Rectal smooth muscle tissue (tissue), 1 donor: ENCODE measurements at regions not wholly inside any gene's neighbourhood (a gene's known extent, or its start where the extent isn't known, plus 50 kb on each side); places are given as distances from the start of the nearest gene placed in this dataset.

ENCODE experiments used
- H3K27ac ChIP-seq: one replicate; pipeline ENCODE4 v1.7.0; 2013; ENCODE audit warnings: low read depth, low read length, inconsistent platforms
- H3K27me3 ChIP-seq: one replicate; pipeline ENCODE4 v1.7.0; 2013; ENCODE audit warnings: low read length; ENCODE audit not compliant: control insufficient read depth, insufficient read depth
- H3K36me3 ChIP-seq: one replicate; pipeline ENCODE4 v1.7.0; 2013; ENCODE audit warnings: low read length; ENCODE audit not compliant: control insufficient read depth, insufficient read depth
- H3K4me1 ChIP-seq: one replicate; pipeline ENCODE4 v1.7.0; 2013; ENCODE audit warnings: low read length; ENCODE audit not compliant: control insufficient read depth, insufficient read depth
- H3K4me3 ChIP-seq: one replicate; pipeline ENCODE4 v1.7.0; 2013; ENCODE audit warnings: low read length
- H3K9ac ChIP-seq: one replicate; pipeline ENCODE4 v1.7.0; 2013; ENCODE audit warnings: low read length

- no peak overlapping the region for H3K9ac ChIP-seq
- no peak overlapping the region for H3K4me3 ChIP-seq
- H3K36me3 ChIP-seq, result no peaks in the 10 kb centered on the region
- H3K27ac ChIP-seq, result no peak overlapping the region
- no peaks in the 10 kb centered on the region for H3K4me1 ChIP-seq
- no peaks in the 10 kb centered on the region for H3K27me3 ChIP-seq
These were observed 87.6 kb downstream of the P2RY1 start for GRCh38 chr3:152922554-152922953.

- Histone ChIP-seq H3K36me3 (no peaks in the 10 kb centered on the region), H3K4me1 (no peaks in the 10 kb centered on the region), H3K27ac (no peak overlapping the region), H3K9ac (no peak overlapping the region), H3K27me3 (no peaks in the 10 kb centered on the region), H3K4me3 (no peak overlapping the region)
These were observed 92.2 kb downstream of the P2RY1 start for GRCh38 chr3:152927131-152927530.

DNA sequence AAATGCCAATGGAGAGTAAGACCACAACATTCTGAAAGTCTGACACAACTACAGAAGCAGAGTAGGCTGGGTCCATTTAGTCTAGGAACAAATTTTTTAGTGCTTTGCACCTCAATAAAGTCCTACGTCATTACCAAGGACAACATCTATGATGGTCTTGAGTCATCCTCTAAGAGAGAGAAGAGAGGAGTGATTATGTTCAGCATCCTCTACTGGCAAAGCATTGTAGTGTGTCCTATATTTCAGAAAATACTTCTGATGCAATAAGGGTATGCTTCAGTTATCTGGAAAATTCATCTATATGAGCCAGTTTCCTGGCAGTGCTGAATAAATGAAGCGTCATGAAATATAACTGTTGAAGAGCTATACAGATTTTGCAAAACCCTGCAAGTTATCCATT lies 95.6 kb downstream of the P2RY1 start:
- H3K4me1 ChIP-seq, result no peaks in the 10 kb centered on the region
- H3K4me3 ChIP-seq, result no peak overlapping the region
- H3K36me3 ChIP-seq, result no peaks in the 10 kb centered on the region
- no peak overlapping the region for H3K9ac ChIP-seq
- H3K27me3 ChIP-seq, result no peaks in the 10 kb centered on the region
- H3K27ac ChIP-seq, result no peak overlapping the region

DNA sequence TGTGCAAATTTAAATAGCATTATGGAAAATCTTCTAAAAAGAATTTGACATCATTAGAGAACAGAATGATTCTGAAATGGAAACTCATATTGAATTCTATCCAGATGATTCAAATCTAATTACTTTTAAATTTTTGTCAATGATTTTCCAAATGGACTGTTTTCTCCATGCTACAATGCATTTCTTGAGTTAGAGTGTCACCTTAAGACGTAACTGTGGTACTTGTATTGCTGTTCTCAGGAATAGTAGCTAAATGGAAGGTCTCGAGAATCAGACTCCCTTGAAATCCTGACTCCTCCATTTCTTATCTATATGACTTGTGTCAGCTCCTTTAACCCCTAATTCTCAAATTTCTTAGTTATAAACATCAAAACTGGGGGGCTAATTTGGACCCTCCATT lies 102.3 kb downstream of the P2RY1 start:
- no peak overlapping the region for H3K9ac ChIP-seq
- H3K36me3 ChIP-seq, result no peaks in the 10 kb centered on the region
- H3K27me3 ChIP-seq, result no peaks in the 10 kb centered on the region
- no peak overlapping the region for H3K4me3 ChIP-seq
- no peaks in the 10 kb centered on the region for H3K4me1 ChIP-seq
- H3K27ac ChIP-seq, result no peak overlapping the region

GRCh38 chr3:152938974-152939636 lies 104.2 kb downstream of the P2RY1 start:
- Histone ChIP-seq H3K36me3 (no peaks in the 10 kb centered on the region), H3K27ac (no peak overlapping the region), H3K9ac (no peak overlapping the region), H3K4me1 (no peaks in the 10 kb centered on the region), H3K27me3 (no peaks in the 10 kb centered on the region), H3K4me3 (no peak overlapping the region)

GRCh38 chr3:152941859-152942258 lies 106.9 kb downstream of the P2RY1 start:
- H3K4me1 ChIP-seq, result no peaks in the 10 kb centered on the region
- H3K9ac ChIP-seq, result no peak overlapping the region
- H3K36me3 ChIP-seq, result no peaks in the 10 kb centered on the region
- H3K27me3 ChIP-seq, result no peaks in the 10 kb centered on the region
- no peak overlapping the region for H3K27ac ChIP-seq
- H3K4me3 ChIP-seq, result no peak overlapping the region

GRCh38 chr3:152942366-152942765 lies 107.4 kb downstream of the P2RY1 start:
- Histone ChIP-seq H3K27me3 (no peaks in the 10 kb centered on the region), H3K4me3 (no peak overlapping the region), H3K27ac (no peak overlapping the region), H3K36me3 (no peaks in the 10 kb centered on the region), H3K9ac (no peak overlapping the region), H3K4me1 (no peaks in the 10 kb centered on the region)

DNA sequence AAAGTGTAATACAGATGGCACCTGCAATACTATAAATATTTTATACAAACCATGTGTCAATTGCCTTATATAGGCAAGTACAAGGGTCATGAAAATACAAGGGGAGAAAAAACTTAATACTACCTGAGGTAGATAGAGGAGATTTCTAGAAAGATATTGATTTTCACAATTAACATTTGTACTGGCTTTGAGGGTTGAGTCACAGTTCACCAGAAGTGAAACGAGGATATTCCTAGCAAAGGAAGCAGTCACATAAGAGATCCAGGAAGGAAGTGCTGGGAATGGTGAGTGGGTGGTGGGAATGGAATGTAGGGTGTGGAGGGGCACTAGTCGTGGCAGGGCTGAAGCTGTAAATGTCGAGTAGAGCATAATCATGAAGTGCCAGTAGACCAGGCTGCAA lies 108.7 kb downstream of the P2RY1 start:
- H3K27ac ChIP-seq, result no peak overlapping the region
- no peaks in the 10 kb centered on the region for H3K36me3 ChIP-seq
- H3K27me3 ChIP-seq, result no peaks in the 10 kb centered on the region
- H3K9ac ChIP-seq, result no peak overlapping the region
- H3K4me3 ChIP-seq, result no peak overlapping the region
- H3K4me1 ChIP-seq, result no peaks in the 10 kb centered on the region

GRCh38 chr3:152944671-152945070 lies 109.7 kb downstream of the P2RY1 start:
- Histone ChIP-seq H3K36me3 (no peaks in the 10 kb centered on the region), H3K9ac (no peak overlapping the region), H3K4me1 (no peaks in the 10 kb centered on the region), H3K27ac (no peak overlapping the region), H3K27me3 (no peaks in the 10 kb centered on the region), H3K4me3 (no peak overlapping the region)

- H3K4me3 ChIP-seq, result no peak overlapping the region
- no peak overlapping the region for H3K9ac ChIP-seq
- H3K27ac ChIP-seq, result no peak overlapping the region
- H3K27me3 ChIP-seq, result no peaks in the 10 kb centered on the region
- H3K4me1 ChIP-seq, result no peaks in the 10 kb centered on the region
- no peaks in the 10 kb centered on the region for H3K36me3 ChIP-seq
These were observed 110.6 kb downstream of the P2RY1 start for GRCh38 chr3:152945556-152945955.

DNA sequence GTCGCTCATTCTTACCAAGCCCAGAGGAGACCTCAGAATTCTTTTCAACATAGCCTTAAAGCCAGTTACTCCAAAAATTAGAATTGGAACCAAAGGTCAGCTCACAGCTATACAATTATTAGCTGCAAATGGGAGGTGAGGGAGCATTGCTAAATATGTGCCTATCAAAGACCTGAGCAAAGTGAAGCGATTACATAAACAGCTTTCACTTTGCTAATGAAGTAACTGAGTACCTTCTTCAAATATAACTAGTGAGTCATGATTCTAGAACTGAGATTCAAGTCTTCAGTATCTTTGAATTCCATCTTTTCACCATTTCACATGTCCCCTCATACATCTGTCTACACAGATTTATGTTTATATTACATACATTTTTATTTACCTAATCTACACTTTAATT lies 122.6 kb downstream of the P2RY1 start:
- Histone ChIP-seq H3K9ac (no peak overlapping the region), H3K4me1 (no peaks in the 10 kb centered on the region), H3K4me3 (no peak overlapping the region), H3K27me3 (no peaks in the 10 kb centered on the region), H3K27ac (no peak overlapping the region), H3K36me3 (no peaks in the 10 kb centered on the region)

- Histone ChIP-seq H3K36me3 (no peaks in the 10 kb centered on the region), H3K9ac (no peak overlapping the region), H3K27me3 (no peaks in the 10 kb centered on the region), H3K4me1 (no peaks in the 10 kb centered on the region), H3K4me3 (no peak overlapping the region), H3K27ac (no peak overlapping the region)
These were observed 124.4 kb downstream of the P2RY1 start for GRCh38 chr3:152959307-152959706.

DNA sequence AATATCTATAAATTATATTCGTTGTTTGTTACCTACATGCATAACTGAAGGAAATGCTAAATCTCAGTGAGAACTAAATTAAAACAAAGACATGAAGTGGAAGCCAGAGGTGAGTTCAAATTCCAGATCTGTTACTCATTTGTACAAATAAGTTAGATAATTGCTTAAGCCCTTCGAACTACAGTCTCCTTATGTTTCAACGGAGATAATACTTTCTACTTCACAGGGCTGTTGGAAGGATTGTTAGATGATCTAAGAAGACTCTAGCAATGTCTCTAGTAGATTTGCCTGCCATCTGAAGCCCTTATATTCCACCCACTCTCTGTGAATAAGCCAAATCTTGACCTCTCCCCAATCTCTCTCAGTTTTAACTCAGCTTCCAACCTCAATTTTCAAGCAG lies 125.8 kb downstream of the P2RY1 start:
- no peaks in the 10 kb centered on the region for H3K27me3 ChIP-seq
- no peaks in the 10 kb centered on the region for H3K36me3 ChIP-seq
- no peak overlapping the region for H3K9ac ChIP-seq
- no peak overlapping the region for H3K4me3 ChIP-seq
- H3K4me1 ChIP-seq, result no peaks in the 10 kb centered on the region
- no peak overlapping the region for H3K27ac ChIP-seq
